Neuronal stem cell (in vitro differentiated cells): ENCODE measurements at regions not wholly inside any gene's neighbourhood (a gene's known extent, or its start where the extent isn't known, plus 50 kb on each side); places are given as distances from the start of the nearest gene placed in this dataset.

Source experiments
- DNase-seq: peaks from one replicate; pipeline ENCODE4 v3.0.0-alpha.2; 2013; ENCODE audit warnings: low spot score
- H2AFZ ChIP-seq: one replicate; pipeline ENCODE4 v1.6.1; 2013; ENCODE audit warnings: mild to moderate bottlenecking, low read length, inconsistent platforms
- H2AK5ac ChIP-seq: 2 replicates; pipeline ENCODE4 v1.6.1; 2013; ENCODE audit warnings: low read depth, mild to moderate bottlenecking, inconsistent platforms, low read length, moderate library complexity, mixed read lengths
- H2BK120ac ChIP-seq: 2 replicates; pipeline ENCODE4 v1.6.1; 2013; ENCODE audit warnings: low read depth, mild to moderate bottlenecking, inconsistent platforms, low read length, moderate library complexity, mixed read lengths
- H2BK12ac ChIP-seq: one replicate; pipeline ENCODE4 v1.6.1; 2013; ENCODE audit warnings: low read length, inconsistent platforms
- H2BK15ac ChIP-seq: 2 replicates; pipeline ENCODE4 v1.6.1; 2013; ENCODE audit warnings: mild to moderate bottlenecking, low read length, inconsistent platforms, mixed read lengths
- H2BK5ac ChIP-seq: one replicate; pipeline ENCODE4 v1.6.1; 2013; ENCODE audit warnings: inconsistent platforms, mild to moderate bottlenecking, low read length, moderate library complexity
- H3K14ac ChIP-seq: one replicate; pipeline ENCODE4 v1.6.1; 2013; ENCODE audit warnings: low read length, inconsistent platforms
- H3K18ac ChIP-seq: 2 replicates; pipeline ENCODE4 v1.6.1; 2013; ENCODE audit warnings: low read length, inconsistent platforms
- H3K23ac ChIP-seq: 2 replicates; pipeline ENCODE4 v1.6.1; 2013; ENCODE audit warnings: low read depth, mild to moderate bottlenecking, mixed read lengths, low read length, inconsistent platforms; ENCODE audit not compliant: poor library complexity
- H3K27ac ChIP-seq: replicated peaks from 3 replicates; pipeline ENCODE4 v1.5.1; 2013; ENCODE audit warnings: low read length, inconsistent platforms
- H3K27me3 ChIP-seq, 3 experiments: 2 replicates each; pipeline ENCODE4 v1.6.1; 2013; ENCODE audit warnings: low read length in 3 of 3, mild to moderate bottlenecking in 2 of 3, inconsistent platforms in 1 of 3, low read depth in 1 of 3, mixed read lengths in 1 of 3, moderate library complexity in 1 of 3; ENCODE audit not compliant: control insufficient read depth in 3 of 3, insufficient read depth in 3 of 3
- H3K36me3 ChIP-seq, 2 donors: replicated peaks in 1 of 2; 2 replicates each; pipeline ENCODE4 v1.6.1; 2013; ENCODE audit warnings: low read length in 2 of 2; ENCODE audit not compliant: control insufficient read depth in 2 of 2, insufficient read depth in 2 of 2
- H3K4ac ChIP-seq: 2 replicates; pipeline ENCODE4 v1.6.1; 2013; ENCODE audit warnings: inconsistent platforms, mild to moderate bottlenecking, low read length, moderate library complexity
- H3K4me1 ChIP-seq, 2 donors: 1 replicate in 1 of 2; 2 replicates in 1 of 2; pipeline ENCODE4 v1.6.1; 2013; ENCODE audit warnings: low read length in 2 of 2, low read depth in 1 of 2; ENCODE audit not compliant: control insufficient read depth in 2 of 2, insufficient read depth in 1 of 2
- H3K4me2 ChIP-seq: one replicate; pipeline ENCODE4 v1.6.1; 2013; ENCODE audit warnings: mild to moderate bottlenecking, low read length, inconsistent platforms; ENCODE audit not compliant: insufficient read depth, poor library complexity, severe bottlenecking
- H3K4me3 ChIP-seq, 2 donors: 2 replicates each; pipeline ENCODE4 v1.5.1; 2013; ENCODE audit warnings: low read length in 2 of 2, mild to moderate bottlenecking in 2 of 2, inconsistent platforms in 1 of 2, moderate library complexity in 1 of 2
- H3K79me1 ChIP-seq: one replicate; pipeline ENCODE4 v1.6.1; 2013; ENCODE audit warnings: low read depth, mild to moderate bottlenecking, inconsistent platforms, low read length, moderate library complexity
- H3K9ac ChIP-seq: one replicate; pipeline ENCODE4 v1.6.1; 2013; ENCODE audit warnings: mild to moderate bottlenecking, low read depth, low read length, inconsistent platforms; ENCODE audit not compliant: poor library complexity
- H3K9me3 ChIP-seq, 2 donors: replicated peaks in 1 of 2; 2 replicates each; pipeline versions ENCODE3 to v1.6.1; 2013; ENCODE audit warnings: low read length in 2 of 2, mild to moderate bottlenecking in 2 of 2, inconsistent platforms in 1 of 2, low read depth in 1 of 2, mixed read lengths in 1 of 2, moderate library complexity in 1 of 2; ENCODE audit not compliant: control insufficient read depth in 2 of 2, insufficient read depth in 1 of 2
- H4K8ac ChIP-seq: one replicate; pipeline ENCODE4 v1.6.1; 2013; ENCODE audit warnings: low read depth, mild to moderate bottlenecking, inconsistent platforms, low read length, moderate library complexity
- H4K91ac ChIP-seq: one replicate; pipeline ENCODE4 v1.6.1; 2013; ENCODE audit warnings: low read length, low read depth, mild to moderate bottlenecking, inconsistent platforms; ENCODE audit not compliant: poor library complexity
- WGBS, 2 donors: extraction: QIAGEN DNeasy Blood & Tissue Kit; methylation state at CpG; one replicate each; pipeline ENCODE4 v1.1.7; 2013; ENCODE audit warnings: missing lambda C conversion rate in 2 of 2, mixed read lengths in 1 of 2; ENCODE audit not compliant: insufficient read length in 2 of 2, insufficient replicate concordance in 1 of 2; ENCODE audit errors: extremely low coverage in 2 of 2; 5-methylcytosine and 5-hydroxymethylcytosine counted together

- Histone ChIP-seq H4K91ac (no peak overlapping the region), H3K4ac (no peak overlapping the region), H2BK120ac (no peak overlapping the region), H3K4me1 (no peaks in the 10 kb centered on the region), H2AK5ac (no peak overlapping the region), H3K27ac (no peak overlapping the region), H4K8ac (no peak overlapping the region), H2AFZ (no peak overlapping the region), H3K79me1 (no peaks in the 10 kb centered on the region), H3K9ac (no peak overlapping the region), H3K14ac (no peak overlapping the region), H3K18ac (no peak overlapping the region), H2BK5ac (no peak overlapping the region), H3K9me3 (peaks cover 0 to 66% of the 10 kb centered on the region in 2 donors), H3K4me2 (no peak overlapping the region), H2BK12ac (no peak overlapping the region), H3K36me3 (no peaks in the 10 kb centered on the region), H3K23ac (no peak overlapping the region), H3K27me3 (peaks cover 0 to 2% (median 0%) of the 10 kb centered on the region in 3 experiments), H3K4me3 (no peak overlapping the region), H2BK15ac (no peak overlapping the region)
- DNase-seq = no peak
- no CpG with 5 or more reads among the region's 1 CpG for WGBS, 2 donors
Measured at GRCh38 chr13:18992791-18993190, 188.8 kb downstream of the TUBA3C start.

DNA sequence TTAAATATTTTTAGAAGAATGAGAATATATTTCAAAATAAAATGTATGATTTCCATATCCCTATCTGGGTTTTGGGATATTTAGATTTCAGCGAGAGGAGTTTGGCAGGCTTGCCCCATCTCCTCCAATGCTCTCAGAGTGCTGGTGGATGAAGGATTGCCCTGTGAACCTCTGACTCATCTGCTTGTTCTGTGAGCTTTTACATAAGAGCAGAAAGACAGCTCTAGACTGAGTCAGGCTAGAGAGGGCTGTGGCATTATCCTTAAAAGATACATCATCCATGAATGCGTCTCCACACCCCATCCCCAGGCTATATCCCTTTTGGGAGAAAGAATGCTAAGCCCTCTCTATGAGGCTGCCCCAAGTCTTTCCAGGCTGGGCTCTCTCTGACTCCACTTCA, 190.6 kb downstream of the TUBA3C start:
- H2BK120ac ChIP-seq = no peak overlapping the region

DNA sequence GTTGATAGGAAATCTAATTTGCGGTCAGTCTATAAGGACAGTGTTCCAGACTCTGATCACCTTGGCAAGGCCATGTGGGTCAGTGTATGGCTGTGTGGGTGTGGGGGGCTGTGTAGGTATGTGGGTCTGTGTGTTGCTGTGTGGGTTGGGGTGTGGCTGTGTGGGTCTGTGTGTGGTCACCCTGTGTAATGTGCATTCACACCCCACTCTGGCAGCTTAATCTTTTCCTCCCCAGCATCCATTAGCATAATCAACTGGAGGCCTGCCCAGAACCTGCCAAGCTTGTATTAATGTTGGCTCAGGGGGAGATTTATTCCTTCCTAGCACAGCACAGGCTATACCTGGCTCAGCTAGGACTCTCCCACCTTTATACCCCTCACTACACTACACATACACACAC, 203.2 kb downstream of the TUBA3C start:
- H3K9me3 ChIP-seq = peaks cover 0 to 50% of the 10 kb centered on the region in 2 donors
- H3K18ac ChIP-seq = no peak overlapping the region
- no peak for DNase-seq
- H4K91ac ChIP-seq = no peak overlapping the region
- no peak overlapping the region for H4K8ac ChIP-seq
- no peak overlapping the region for H2BK5ac ChIP-seq
- no peaks in the 10 kb centered on the region for H3K4me1 ChIP-seq
- H2AK5ac ChIP-seq = no peak overlapping the region
- no peak overlapping the region for H2BK120ac ChIP-seq
- WGBS, 2 donors = no CpG with 5 or more reads among the region's 1 CpG
- H3K27me3 ChIP-seq = peaks cover 0 to 3% (median 0%) of the 10 kb centered on the region in 3 experiments
- H2BK12ac ChIP-seq = no peak overlapping the region
- H3K23ac ChIP-seq = no peak overlapping the region
- no peak overlapping the region for H3K14ac ChIP-seq
- H3K4me3 ChIP-seq = peak overlapping the region in 1 of 2 donors; percentile 46
- H3K4ac ChIP-seq = no peak overlapping the region
- no peaks in the 10 kb centered on the region for H3K79me1 ChIP-seq
- no peak overlapping the region for H2BK15ac ChIP-seq
- H3K9ac ChIP-seq = no peak overlapping the region
- no peaks in the 10 kb centered on the region for H3K36me3 ChIP-seq
- no peak overlapping the region for H3K4me2 ChIP-seq
- no peak overlapping the region for H3K27ac ChIP-seq
- no peak overlapping the region for H2AFZ ChIP-seq

More for the DNA sequence above, 190.6 kb downstream of the TUBA3C start:
- Histone ChIP-seq H3K4me3 (no peak overlapping the region), H2BK5ac (no peak overlapping the region), H4K8ac (no peak overlapping the region), H3K9me3 (peaks cover 0 to 51% of the 10 kb centered on the region in 2 donors), H3K27ac (no peak overlapping the region), H3K4me2 (no peak overlapping the region), H3K36me3 (no peaks in the 10 kb centered on the region), H2BK15ac (no peak overlapping the region), H2BK12ac (no peak overlapping the region), H3K9ac (no peak overlapping the region), H3K18ac (no peak overlapping the region), H2AK5ac (no peak overlapping the region), H2AFZ (no peak overlapping the region), H3K4me1 (no peaks in the 10 kb centered on the region), H3K79me1 (no peaks in the 10 kb centered on the region), H3K14ac (no peak overlapping the region), H3K27me3 (peaks cover 0 to 2% (median 0%) of the 10 kb centered on the region in 3 experiments), H4K91ac (no peak overlapping the region), H3K4ac (no peak overlapping the region), H3K23ac (no peak overlapping the region)
- no peak for DNase-seq
- WGBS, 2 donors = no CpG with 5 or more reads among the region's 2 CpGs

- no peak overlapping the region for H3K14ac ChIP-seq
- H4K8ac ChIP-seq = no peak overlapping the region
- H3K27me3 ChIP-seq = peaks cover 0 to 3% (median 0%) of the 10 kb centered on the region in 3 experiments
- no CpG with 5 or more reads among the region's 5 CpGs for WGBS, 2 donors
- DNase-seq = no peak
- no peak overlapping the region for H2BK15ac ChIP-seq
- no peak overlapping the region for H2AFZ ChIP-seq
- no peak overlapping the region for H3K23ac ChIP-seq
- no peaks in the 10 kb centered on the region for H3K4me1 ChIP-seq
- no peak overlapping the region for H3K4me2 ChIP-seq
- no peak overlapping the region for H2BK12ac ChIP-seq
- no peak overlapping the region for H3K4me3 ChIP-seq
- no peak overlapping the region for H3K27ac ChIP-seq
- H3K9ac ChIP-seq = no peak overlapping the region
- H4K91ac ChIP-seq = no peak overlapping the region
- no peak overlapping the region for H3K4ac ChIP-seq
- no peak overlapping the region for H2BK120ac ChIP-seq
- no peaks in the 10 kb centered on the region for H3K79me1 ChIP-seq
- peaks cover 0 to 44% of the 10 kb centered on the region in 2 donors for H3K9me3 ChIP-seq
- no peaks in the 10 kb centered on the region for H3K36me3 ChIP-seq
- H3K18ac ChIP-seq = no peak overlapping the region
- no peak overlapping the region for H2AK5ac ChIP-seq
- H2BK5ac ChIP-seq = no peak overlapping the region
Measured at GRCh38 chr13:18977857-18978256, 203.8 kb downstream of the TUBA3C start.
